AG08395 (cell line): ENCODE measurements at regions not wholly inside any gene's neighbourhood (a gene's known extent, or its start where the extent isn't known, plus 50 kb on each side); places are given as distances from the start of the nearest gene placed in this dataset.
"Not testable (repeated sequence)": the region's sequence is repeated elsewhere in the genome, so short reads cannot be mapped to it uniquely, and the experiment has no call there.

Source experiments
- DNase-seq: peaks from one replicate; pipeline ENCODE4 v3.0.0; 2012; ENCODE audit warnings: mixed read lengths, low spot score

GRCh38 chr1:213585402-213585801, 402.4 kb upstream of the PROX1 start:
- DNase-seq, result no peak

- DNase-seq, result no peak
These were observed 401.7 kb upstream of the PROX1 start for GRCh38 chr1:213585959-213586586.

- DNase-seq, result no peak
These were observed 401.2 kb upstream of the PROX1 start for GRCh38 chr1:213586587-213586972.

GRCh38 chr1:213596729-213597128, 391.0 kb upstream of the PROX1 start:
- no peak for DNase-seq

GRCh38 chr1:213598263-213598662, 389.5 kb upstream of the PROX1 start:
- DNase-seq, result no peak

- DNase-seq, result no peak
These were observed 386.9 kb upstream of the PROX1 start for GRCh38 chr1:213600879-213601278.

GRCh38 chr1:213601705-213602104, 386.1 kb upstream of the PROX1 start:
- DNase-seq, result not testable (repeated sequence)

- DNase-seq, result no peak
These were observed 384.8 kb upstream of the PROX1 start for GRCh38 chr1:213602796-213603486.

GRCh38 chr1:213604477-213604876, 383.3 kb upstream of the PROX1 start:
- no peak for DNase-seq

GRCh38 chr1:213605732-213606131, 382.0 kb upstream of the PROX1 start:
- DNase-seq, result no peak

- DNase-seq, result no peak
These were observed 381.4 kb upstream of the PROX1 start for GRCh38 chr1:213606252-213606820.

- DNase-seq, result no peak
These were observed 374.2 kb upstream of the PROX1 start for GRCh38 chr1:213613549-213613948.

- no peak for DNase-seq
These were observed 372.4 kb upstream of the PROX1 start for GRCh38 chr1:213615226-213615916.

- DNase-seq, result no peak
These were observed 370.6 kb upstream of the PROX1 start for GRCh38 chr1:213617133-213617532.

GRCh38 chr1:213618094-213618493, 369.7 kb upstream of the PROX1 start:
- no peak for DNase-seq

GRCh38 chr1:213619026-213619425, 368.7 kb upstream of the PROX1 start:
- no peak for DNase-seq

- DNase-seq, result no peak
These were observed 366.7 kb upstream of the PROX1 start for GRCh38 chr1:213621077-213621476.

GRCh38 chr1:213622365-213623063, 365.3 kb upstream of the PROX1 start:
- DNase-seq, result no peak

GRCh38 chr1:213623064-213623581, 364.6 kb upstream of the PROX1 start:
- no peak for DNase-seq

- no peak for DNase-seq
These were observed 363.9 kb upstream of the PROX1 start for GRCh38 chr1:213623862-213624261.

- DNase-seq, result not testable (repeated sequence)
These were observed 351.0 kb upstream of the PROX1 start for GRCh38 chr1:213636778-213637177.

GRCh38 chr1:213641312-213641711, 346.5 kb upstream of the PROX1 start:
- no peak for DNase-seq
